H1 (cell line): ENCODE measurements at regions not wholly inside any gene's neighbourhood (a gene's known extent, or its start where the extent isn't known, plus 50 kb on each side); places are given as distances from the start of the nearest gene placed in this dataset.

Source experiments
- CTCF ChIA-PET: fragments of 300-600 bp; sonication (Branson Sonifier 250); formaldehyde crosslinking; loops from one replicate; lab custom pipeline; 2021; ENCODE audit not compliant: partially characterized antibody; lab: Charles Lee
- POLR2A ChIA-PET: fragments of 300-600 bp; sonication (Branson Sonifier 250); formaldehyde crosslinking; loops from one replicate; lab custom pipeline; 2021; ENCODE audit warnings: inconsistent platforms; ENCODE audit not compliant: partially characterized antibody; lab: Charles Lee
- DNase-seq, 2 experiments: peaks; one replicate each; pipeline versions ENCODE4 v3.0.0 to v3.0.0-alpha.2; 2010 to 2022; ENCODE audit warnings: low spot score in 2 of 2, low read depth in 1 of 2, mixed read lengths in 1 of 2
- FAIRE-seq: peaks from 2 replicates; lab custom pipeline; 2011; peaks lifted over from hg19 to GRCh38; lab: Jason Lieb, UNC
- H2AFZ ChIP-seq: 2 replicates; pipeline ENCODE4 v1.8.1; 2012; ENCODE audit warnings: low read length, inconsistent platforms
- H2AK5ac ChIP-seq: 2 replicates; pipeline ENCODE4 v1.6.1; 2013; ENCODE audit warnings: low read depth, low read length
- H2BK120ac ChIP-seq: replicated peaks from 2 replicates; pipeline ENCODE3; 2013; ENCODE audit warnings: low read depth, low read length, inconsistent platforms
- H2BK12ac ChIP-seq: 2 replicates; pipeline ENCODE4 v1.6.1; 2013; ENCODE audit warnings: low read depth, low read length
- H2BK15ac ChIP-seq: 2 replicates; pipeline ENCODE4 v1.6.1; 2013; ENCODE audit warnings: low read length
- H2BK20ac ChIP-seq: 2 replicates; pipeline ENCODE4 v1.6.1; 2013; ENCODE audit warnings: low read length
- H2BK5ac ChIP-seq: 2 replicates; pipeline ENCODE4 v1.6.1; 2013; ENCODE audit warnings: low read depth, low read length
- H3K14ac ChIP-seq: 2 replicates; pipeline ENCODE4 v1.6.1; 2013; ENCODE audit warnings: inconsistent platforms; ENCODE audit not compliant: insufficient read length
- H3K18ac ChIP-seq: 2 replicates; pipeline ENCODE4 v1.6.1; 2013; ENCODE audit warnings: low read length; ENCODE audit errors: extremely low read depth
- H3K23ac ChIP-seq: 2 replicates; pipeline ENCODE4 v1.6.1; 2013; ENCODE audit warnings: inconsistent platforms; ENCODE audit not compliant: insufficient read length
- H3K23me2 ChIP-seq: 2 replicates; pipeline ENCODE4 v1.6.1; 2013; ENCODE audit warnings: low read depth, low read length
- H3K27ac ChIP-seq: 2 replicates; pipeline ENCODE4 v1.6.1; 2011; ENCODE audit warnings: low read depth, low read length, inconsistent platforms
- H3K27me3 ChIP-seq, 4 experiments: replicated peaks in 1 of 4; 1 replicate in 1 of 4; 2 replicates in 3 of 4; pipeline versions ENCODE4 v1.6.1 to v1.8.1; 2011 to 2013; ENCODE audit warnings: low read length in 3 of 4, mild to moderate bottlenecking in 3 of 4, inconsistent platforms in 2 of 4, mixed read lengths in 2 of 4, moderate library complexity in 1 of 4; ENCODE audit not compliant: control insufficient read depth in 3 of 4, insufficient read depth in 3 of 4; ENCODE audit errors: extremely low read depth in 1 of 4
- H3K36me3 ChIP-seq, 4 experiments: 2 replicates each; pipeline versions ENCODE4 v1.6.1 to v1.8.1; 2011 to 2013; ENCODE audit warnings: mild to moderate bottlenecking in 4 of 4, low read length in 3 of 4, moderate library complexity in 2 of 4, control low read depth in 1 of 4, inconsistent platforms in 1 of 4; ENCODE audit not compliant: insufficient read depth in 4 of 4, control insufficient read depth in 2 of 4
- H3K4ac ChIP-seq: replicated peaks from 2 replicates; pipeline ENCODE3; 2013; ENCODE audit warnings: low read length, low read depth, mixed read lengths, inconsistent platforms; ENCODE audit not compliant: insufficient read length
- H3K4me1 ChIP-seq, 4 experiments: replicated peaks in 1 of 4; 1 replicate in 1 of 4; 2 replicates in 3 of 4; pipeline versions ENCODE4 v1.6.1 to v1.8.1; 2011 to 2013; ENCODE audit warnings: low read length in 3 of 4, inconsistent platforms in 2 of 4, mixed read lengths in 1 of 4; ENCODE audit not compliant: insufficient read depth in 4 of 4, control insufficient read depth in 3 of 4
- H3K4me2 ChIP-seq, 2 experiments: 2 replicates each; pipeline versions ENCODE4 v1.6.1 to v1.8.1; 2011 to 2013; ENCODE audit warnings: low read depth in 2 of 2, low read length in 2 of 2, control low read depth in 1 of 2, inconsistent platforms in 1 of 2, mild to moderate bottlenecking in 1 of 2; ENCODE audit not compliant: insufficient read depth in 1 of 2
- H3K4me3 ChIP-seq, 4 experiments: fragments of 200-600, 300-600 bp in 1 of 4; sonication (generic), shearing (Covaris generic), sonication (Bioruptor Twin) in 1 of 4; 2 replicates each; pipeline versions ENCODE4 v1.5.1 to v1.8.1; 2011 to 2016; ENCODE audit warnings: low read length in 4 of 4, low read depth in 3 of 4, control low read depth in 2 of 4, inconsistent platforms in 2 of 4, mild to moderate bottlenecking in 2 of 4, mixed read lengths in 1 of 4, moderate library complexity in 1 of 4; ENCODE audit not compliant: insufficient read depth in 2 of 4; ENCODE audit errors: extremely low read depth in 1 of 4
- H3K56ac ChIP-seq: replicated peaks from 2 replicates; pipeline ENCODE3; 2013; ENCODE audit warnings: low read depth, mild to moderate bottlenecking, mixed read lengths, low read length, inconsistent platforms; ENCODE audit not compliant: insufficient read length
- H3K79me1 ChIP-seq: 2 replicates; pipeline ENCODE4 v1.6.1; 2013; ENCODE audit warnings: low read depth, low read length, control low read depth
- H3K79me2 ChIP-seq, 2 experiments: 2 replicates each; pipeline versions ENCODE4 v1.6.1 to v1.8.1; 2012 to 2013; ENCODE audit warnings: low read length in 2 of 2, mild to moderate bottlenecking in 2 of 2, inconsistent platforms in 1 of 2; ENCODE audit not compliant: insufficient read depth in 2 of 2, control insufficient read depth in 1 of 2
- H3K9ac ChIP-seq, 4 experiments: replicated peaks in 1 of 4; 1 replicate in 1 of 4; 2 replicates in 3 of 4; pipeline versions ENCODE4 v1.6.1 to v1.8.1; 2011 to 2013; ENCODE audit warnings: low read depth in 3 of 4, low read length in 3 of 4, control low read depth in 2 of 4, mild to moderate bottlenecking in 2 of 4, moderate library complexity in 2 of 4, inconsistent platforms in 1 of 4; ENCODE audit errors: extremely low read depth in 1 of 4
- H3K9me3 ChIP-seq, 2 experiments: 2 replicates each; pipeline versions ENCODE4 v1.6.1 to v1.8.1; 2012 to 2013; ENCODE audit warnings: mild to moderate bottlenecking in 2 of 2, moderate library complexity in 2 of 2, control low read depth in 1 of 2, inconsistent platforms in 1 of 2, low read depth in 1 of 2, low read length in 1 of 2, mixed read lengths in 1 of 2; ENCODE audit not compliant: insufficient read depth in 2 of 2
- H4K20me1 ChIP-seq, 2 experiments: replicated peaks in 1 of 2; 2 replicates each; pipeline versions ENCODE3 to v1.8.1; 2011 to 2013; ENCODE audit warnings: inconsistent platforms in 2 of 2, low read length in 2 of 2, mild to moderate bottlenecking in 1 of 2; ENCODE audit not compliant: insufficient read depth in 2 of 2, control insufficient read depth in 1 of 2
- H4K5ac ChIP-seq: 2 replicates; pipeline ENCODE4 v1.6.1; 2013; ENCODE audit warnings: low read length, low read depth, mixed read lengths, inconsistent platforms; ENCODE audit not compliant: insufficient read length
- H4K8ac ChIP-seq: 2 replicates; pipeline ENCODE4 v1.8.0; 2013; ENCODE audit warnings: mild to moderate bottlenecking, moderate library complexity, low read length, inconsistent platforms; ENCODE audit not compliant: insufficient read depth; ENCODE audit errors: extremely low read depth
- H4K91ac ChIP-seq: replicated peaks from 2 replicates; pipeline ENCODE3; 2013; ENCODE audit warnings: low read length, mixed read lengths, inconsistent platforms; ENCODE audit not compliant: insufficient read length
- ASH2L ChIP-seq: fragments of 200-600, 300-600 bp; sonication (generic); IDR thresholded peaks from one replicate; pipeline ENCODE4 v1.7.1; 2017; ENCODE audit warnings: low read length
- CHD1 ChIP-seq: IDR thresholded peaks from 2 replicates; pipeline ENCODE4 v1.6.1; 2012; ENCODE audit warnings: low read depth, low read length, improper control_type of control experiment
- KDM4A ChIP-seq: IDR thresholded peaks from one replicate; pipeline ENCODE4 v1.7.1; 2012; ENCODE audit warnings: low read depth, mild to moderate bottlenecking, moderate library complexity, low read length, inconsistent platforms; ENCODE audit not compliant: severe bottlenecking
- KDM5A ChIP-seq: fragments of 200-600 bp; IDR thresholded peaks from 2 replicates; pipeline ENCODE4 v1.7.1; 2012; ENCODE audit warnings: mild to moderate bottlenecking, low read length, inconsistent platforms, mixed read lengths
- PHF8 ChIP-seq: fragments of 200-600 bp; sonication (generic); conservative IDR thresholded peaks from 2 replicates; pipeline ENCODE4 v1.7.1; 2012; ENCODE audit warnings: low read depth, mild to moderate bottlenecking, inconsistent platforms, low read length, moderate library complexity
- SIRT6 ChIP-seq: IDR thresholded peaks from one replicate; pipeline ENCODE4 v1.7.1; 2012; ENCODE audit warnings: low read length, inconsistent platforms
- SRF ChIP-seq: IDR thresholded peaks from 2 replicates; pipeline ENCODE4 v1.6.1; 2011; ENCODE audit warnings: mild to moderate bottlenecking, low read depth, low read length, moderate library complexity
- TAF1 ChIP-seq: IDR thresholded peaks from 2 replicates; pipeline ENCODE4 v1.6.1; 2011; ENCODE audit warnings: mild to moderate bottlenecking, low read depth, low read length
- WGBS, 2 experiments: shearing (Covaris generic) in 1 of 2; methylation state at CpG; one replicate each; pipeline versions ENCODE4 v1.1.6 to v1.1.7; 2013 to 2015; ENCODE audit warnings: low lambda C conversion rate in 2 of 2, mixed read lengths in 2 of 2, inconsistent platforms in 1 of 2, low coverage in 1 of 2, missing lambda C conversion rate in 1 of 2; ENCODE audit not compliant: insufficient replicate concordance in 2 of 2, insufficient coverage in 1 of 2, insufficient read length in 1 of 2; ENCODE audit errors: extremely low coverage in 1 of 2, missing lambda C conversion rate in 1 of 2; 5-methylcytosine and 5-hydroxymethylcytosine counted together

- POLR2A ChIA-PET = no interaction called here
- no peak overlapping the region for H4K5ac ChIP-seq
- WGBS, 2 experiments = 40% methylated on average over 6 of the region's 6 CpGs; no CpG with 5 or more reads in 1 of the 2 experiments
Measured at GRCh38 chr19:29040951-29041350, 172.0 kb downstream of the UQCRFS1 start.

More at GRCh38 chr19:29040951-29041350, 172.0 kb downstream of the UQCRFS1 start:
- Histone ChIP-seq H2BK12ac (no peak overlapping the region), H3K4me2 (peak overlapping the region in 1 of 2 experiments; percentile 2; a peak in 1 of 4 replicates), H3K23me2 (no peaks in the 10 kb centered on the region), H4K91ac (no peak overlapping the region), H3K36me3 (no peaks in the 10 kb centered on the region), H3K18ac (no peak overlapping the region), H3K9me3 (no peaks in the 10 kb centered on the region), H4K8ac (no peak overlapping the region), H2BK5ac (no peak overlapping the region), H3K4ac (no peak overlapping the region), H3K79me2 (no peaks in the 10 kb centered on the region), H2AK5ac (no peak overlapping the region), H3K56ac (no peak overlapping the region), H3K27me3 (no peaks in the 10 kb centered on the region), H2BK120ac (no peak overlapping the region), H3K79me1 (no peaks in the 10 kb centered on the region), H2BK20ac (no peak overlapping the region), H2AFZ (peak overlapping the region; percentile 15; the same call in 1 of the 2 replicates), H4K20me1 (no peaks in the 10 kb centered on the region), H3K27ac (no peak overlapping the region), H3K4me3 (no peak overlapping the region), H3K14ac (no peak overlapping the region), H3K23ac (no peak overlapping the region), H3K9ac (no peak overlapping the region), H2BK15ac (no peak overlapping the region), H3K4me1 (peaks cover 0 to 6% (median 4%) of the 10 kb centered on the region in 4 experiments; a peak in 4 of 7 replicates)
- CTCF ChIA-PET = interaction anchor here (2.1 kb wide), 1 partner anchor 10 kb away, joined by 7 read pairs; no protein-coding TSS in a partner anchor
- FAIRE-seq (peak; percentile 86), DNase-seq (peak in 1 of 2 experiments; percentile 9)
- no peak for TF ChIP-seq SRF
- TF ChIP-seq KDM4A = no peak
- TF ChIP-seq PHF8 = no peak
- TF ChIP-seq ASH2L = no peak
- no peak for TF ChIP-seq SIRT6
- no peak for TF ChIP-seq TAF1
- TF ChIP-seq KDM5A = no peak
- TF ChIP-seq CHD1 = no peak
